H9 (cell line): ENCODE measurements at regions not wholly inside any gene's neighbourhood (a gene's known extent, or its start where the extent isn't known, plus 50 kb on each side); places are given as distances from the start of the nearest gene placed in this dataset.

Experiments
- DNase-seq: peaks from one replicate; pipeline ENCODE4 v3.0.0-alpha.2; 2017
- H2AFZ ChIP-seq: one replicate; pipeline ENCODE4 v1.6.1; 2013; ENCODE audit warnings: mild to moderate bottlenecking, low read length, control low read depth, moderate library complexity
- H2AK5ac ChIP-seq: 2 replicates; pipeline ENCODE4 v1.6.1; 2013; ENCODE audit warnings: low read length, control low read depth, mixed read lengths; ENCODE audit not compliant: insufficient read length
- H2BK120ac ChIP-seq: one replicate; pipeline ENCODE4 v1.6.1; 2013; ENCODE audit warnings: low read depth, mild to moderate bottlenecking, low read length, control low read depth, inconsistent platforms; ENCODE audit not compliant: poor library complexity, severe bottlenecking
- H2BK12ac ChIP-seq: 2 replicates; pipeline ENCODE4 v1.6.1; 2013; ENCODE audit warnings: low read length, control low read depth, mixed read lengths, low read depth; ENCODE audit not compliant: insufficient read length
- H2BK15ac ChIP-seq: 2 replicates; pipeline ENCODE4 v1.6.1; 2013; ENCODE audit warnings: low read depth, low read length, control low read depth
- H2BK20ac ChIP-seq: one replicate; pipeline ENCODE4 v1.6.1; 2013; ENCODE audit warnings: low read depth, mild to moderate bottlenecking, low read length, control low read depth, inconsistent platforms; ENCODE audit not compliant: poor library complexity, severe bottlenecking
- H2BK5ac ChIP-seq: 2 replicates; pipeline ENCODE4 v1.6.1; 2013; ENCODE audit warnings: low read length, control low read depth, mixed read lengths; ENCODE audit not compliant: insufficient read length
- H3K14ac ChIP-seq: 2 replicates; pipeline ENCODE4 v1.6.1; 2013; ENCODE audit warnings: low read length, control low read depth; ENCODE audit not compliant: insufficient read depth
- H3K18ac ChIP-seq: 2 replicates; pipeline ENCODE4 v1.6.1; 2013; ENCODE audit warnings: low read depth, mild to moderate bottlenecking, mixed read lengths, low read length, control low read depth; ENCODE audit not compliant: insufficient read length
- H3K23ac ChIP-seq: 2 replicates; pipeline ENCODE4 v1.6.1; 2013; ENCODE audit warnings: low read length, control low read depth, mixed read lengths, low read depth; ENCODE audit not compliant: insufficient read length
- H3K23me2 ChIP-seq: 2 replicates; pipeline ENCODE4 v1.6.1; 2013; ENCODE audit warnings: low read depth, mild to moderate bottlenecking, mixed read lengths, low read length, control low read depth; ENCODE audit not compliant: insufficient read length, poor library complexity, severe bottlenecking
- H3K27ac ChIP-seq: 2 replicates; pipeline ENCODE4 v1.5.1; 2013; ENCODE audit warnings: low read length, control low read depth, mixed read lengths, low read depth; ENCODE audit not compliant: insufficient read length
- H3K27me3 ChIP-seq: 2 replicates; pipeline ENCODE4 v1.6.1; 2013; ENCODE audit warnings: low read length, control low read depth, inconsistent platforms; ENCODE audit not compliant: insufficient read depth
- H3K4ac ChIP-seq: 2 replicates; pipeline ENCODE4 v1.6.1; 2013; ENCODE audit warnings: low read depth, mild to moderate bottlenecking, control low read depth, inconsistent platforms, low read length, moderate library complexity
- H3K4me1 ChIP-seq: 2 replicates; pipeline ENCODE4 v1.6.1; 2013; ENCODE audit warnings: low read length, control low read depth, inconsistent platforms; ENCODE audit not compliant: insufficient read depth
- H3K4me2 ChIP-seq: 2 replicates; pipeline ENCODE4 v1.6.1; 2013; ENCODE audit warnings: low read length, control low read depth, mixed read lengths; ENCODE audit not compliant: insufficient read length, insufficient read depth
- H3K56ac ChIP-seq: 2 replicates; pipeline ENCODE4 v1.6.1; 2013; ENCODE audit warnings: low read depth, mild to moderate bottlenecking, mixed read lengths, low read length, control low read depth; ENCODE audit not compliant: insufficient read length
- H3K79me1 ChIP-seq: 2 replicates; pipeline ENCODE4 v1.6.1; 2013; ENCODE audit warnings: low read depth, mild to moderate bottlenecking, moderate library complexity, low read length, control low read depth, inconsistent platforms; ENCODE audit not compliant: insufficient read depth, poor library complexity, severe bottlenecking
- H3K79me2 ChIP-seq: 2 replicates; pipeline ENCODE4 v1.6.1; 2013; ENCODE audit warnings: low read length, control low read depth, inconsistent platforms; ENCODE audit not compliant: insufficient read depth
- H3K9ac ChIP-seq: 2 replicates; pipeline ENCODE4 v1.6.1; 2013; ENCODE audit warnings: low read length, control low read depth, mixed read lengths; ENCODE audit not compliant: insufficient read length; ENCODE audit errors: extremely low read depth
- H3K9me3 ChIP-seq: one replicate; pipeline ENCODE4 v1.6.1; 2013; ENCODE audit warnings: low read depth, low read length, inconsistent platforms; ENCODE audit not compliant: control insufficient read depth
- H3T11ph ChIP-seq: one replicate; pipeline ENCODE4 v1.6.1; 2013; ENCODE audit warnings: mild to moderate bottlenecking, low read length, control low read depth, inconsistent platforms
- H4K20me1 ChIP-seq: one replicate; pipeline ENCODE4 v1.6.1; 2013; ENCODE audit not compliant: control insufficient read depth, insufficient read length, insufficient read depth
- H4K5ac ChIP-seq: 2 replicates; pipeline ENCODE4 v1.6.1; 2013; ENCODE audit warnings: low read depth, mild to moderate bottlenecking, mixed read lengths, low read length, control low read depth; ENCODE audit not compliant: insufficient read length
- H4K8ac ChIP-seq: replicated peaks from 2 replicates; pipeline ENCODE4 v1.6.1; 2013; ENCODE audit warnings: low read length, control low read depth, mixed read lengths, low read depth; ENCODE audit not compliant: insufficient read length
- H4K91ac ChIP-seq: 2 replicates; pipeline ENCODE4 v1.6.1; 2013; ENCODE audit warnings: low read depth, mild to moderate bottlenecking, moderate library complexity, mixed read lengths, low read length, control low read depth; ENCODE audit not compliant: insufficient read length
- H3K27ac Mint-ChIP-seq, 3 experiments: 2 replicates in 2 of 3; 3 replicates in 1 of 3; pipeline ENCODE4 v1.8.0; 2020 to 2021; ENCODE audit warnings: mixed read lengths in 3 of 3, mild to moderate bottlenecking in 1 of 3, moderate library complexity in 1 of 3
- H3K27me3 Mint-ChIP-seq: 2 replicates; pipeline ENCODE4 v1.8.0; 2021; ENCODE audit warnings: low read depth, mild to moderate bottlenecking, moderate library complexity, mixed read lengths
- H3K36me3 Mint-ChIP-seq, 3 experiments: 2 replicates in 2 of 3; 3 replicates in 1 of 3; pipeline ENCODE4 v1.8.0; 2020 to 2021; ENCODE audit warnings: low read depth in 3 of 3, mixed read lengths in 3 of 3; ENCODE audit not compliant: insufficient read depth in 1 of 3
- H3K4me1 Mint-ChIP-seq, 2 experiments: 2 replicates each; pipeline ENCODE4 v1.8.0; 2020; ENCODE audit warnings: mixed read lengths in 2 of 2
- H3K4me3 Mint-ChIP-seq, 2 experiments: 2 replicates in 1 of 2; 3 replicates in 1 of 2; pipeline ENCODE4 v1.8.0; 2020 to 2021; ENCODE audit warnings: mild to moderate bottlenecking in 2 of 2, mixed read lengths in 2 of 2, moderate library complexity in 1 of 2
- H3K9me3 Mint-ChIP-seq, 2 experiments: 2 replicates in 1 of 2; 3 replicates in 1 of 2; pipeline ENCODE4 v1.8.0; 2020; ENCODE audit warnings: mild to moderate bottlenecking in 2 of 2, mixed read lengths in 2 of 2, moderate library complexity in 1 of 2
- WGBS: extraction: QIAGEN DNeasy Blood & Tissue Kit; methylation state at CpG from one replicate; pipeline ENCODE4 v1.1.7; 2013; ENCODE audit warnings: missing lambda C conversion rate, low lambda C conversion rate, mixed read lengths; ENCODE audit not compliant: insufficient read length; ENCODE audit errors: extremely low coverage; 5-methylcytosine and 5-hydroxymethylcytosine counted together
- TF ChIP-seq, protein P1 (sequence below): fragments of 200-600 bp; sonication (generic); conservative IDR thresholded peaks from 3 replicates; pipeline ENCODE4 v1.8.0; 2021; ENCODE audit warnings: antibody characterized with exemption, mild to moderate bottlenecking

DNA sequence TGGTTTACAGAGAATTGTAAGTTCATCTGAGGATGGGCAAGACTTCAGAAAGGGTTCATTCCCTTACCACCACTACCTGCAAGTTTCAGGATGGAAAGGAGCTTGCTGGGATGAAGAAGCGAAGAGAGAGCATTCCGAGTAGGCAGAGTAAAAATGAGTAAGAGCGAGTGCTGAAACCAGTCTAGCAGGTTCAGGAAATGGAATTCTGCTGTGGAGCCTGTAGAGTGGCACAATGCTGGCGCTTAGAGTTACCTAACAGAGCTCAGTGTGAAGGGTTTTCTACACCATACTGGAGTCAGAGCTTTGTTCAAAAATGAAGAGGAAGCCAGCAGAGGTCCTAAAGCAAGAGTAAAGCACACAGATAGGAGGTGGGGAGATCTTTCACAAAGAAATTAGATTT, 179.2 kb upstream of the ZC3H12C start:
- Mint-ChIP-seq H3K4me3 (no peak overlapping the region), H3K27me3 (no peaks in the 10 kb centered on the region), H3K4me1 (peaks cover 6 to 9% of the 10 kb centered on the region in 2 experiments), H3K27ac (peak overlapping the region in 1 of 3 experiments; percentile 11; a peak in 2 of 7 replicates), H3K36me3 (no peaks in the 10 kb centered on the region), H3K9me3 (no peaks in the 10 kb centered on the region)
- Histone ChIP-seq H3K23me2 (no peaks in the 10 kb centered on the region), H3K14ac (no peak overlapping the region), H3K56ac (no peak overlapping the region), H3K79me1 (no peaks in the 10 kb centered on the region), H3K4me1 (no peaks in the 10 kb centered on the region), H3K4me2 (no peak overlapping the region), H3K27me3 (no peaks in the 10 kb centered on the region), H2BK15ac (no peak overlapping the region), H3K9me3 (no peaks in the 10 kb centered on the region), H4K8ac (no peak overlapping the region), H3K18ac (no peak overlapping the region), H2AK5ac (no peak overlapping the region), H3K23ac (no peak overlapping the region), H3K4ac (no peak overlapping the region), H4K20me1 (no peaks in the 10 kb centered on the region), H2BK12ac (no peak overlapping the region), H3K79me2 (no peaks in the 10 kb centered on the region), H2AFZ (no peak overlapping the region), H3K27ac (no peak overlapping the region), H4K91ac (no peak overlapping the region), H3K9ac (no peak overlapping the region), H2BK120ac (no peak overlapping the region), H2BK20ac (no peak overlapping the region), H2BK5ac (no peak overlapping the region), H4K5ac (no peak overlapping the region), H3T11ph (no peak overlapping the region)
- no CpG with 5 or more reads among the region's 4 CpGs for WGBS
- TF ChIP-seq, protein P1, sequence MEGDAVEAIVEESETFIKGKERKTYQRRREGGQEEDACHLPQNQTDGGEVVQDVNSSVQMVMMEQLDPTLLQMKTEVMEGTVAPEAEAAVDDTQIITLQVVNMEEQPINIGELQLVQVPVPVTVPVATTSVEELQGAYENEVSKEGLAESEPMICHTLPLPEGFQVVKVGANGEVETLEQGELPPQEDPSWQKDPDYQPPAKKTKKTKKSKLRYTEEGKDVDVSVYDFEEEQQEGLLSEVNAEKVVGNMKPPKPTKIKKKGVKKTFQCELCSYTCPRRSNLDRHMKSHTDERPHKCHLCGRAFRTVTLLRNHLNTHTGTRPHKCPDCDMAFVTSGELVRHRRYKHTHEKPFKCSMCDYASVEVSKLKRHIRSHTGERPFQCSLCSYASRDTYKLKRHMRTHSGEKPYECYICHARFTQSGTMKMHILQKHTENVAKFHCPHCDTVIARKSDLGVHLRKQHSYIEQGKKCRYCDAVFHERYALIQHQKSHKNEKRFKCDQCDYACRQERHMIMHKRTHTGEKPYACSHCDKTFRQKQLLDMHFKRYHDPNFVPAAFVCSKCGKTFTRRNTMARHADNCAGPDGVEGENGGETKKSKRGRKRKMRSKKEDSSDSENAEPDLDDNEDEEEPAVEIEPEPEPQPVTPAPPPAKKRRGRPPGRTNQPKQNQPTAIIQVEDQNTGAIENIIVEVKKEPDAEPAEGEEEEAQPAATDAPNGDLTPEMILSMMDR: no peak
- no peak for DNase-seq
